ENCODE measurements at regions not wholly inside any gene's neighbourhood (a gene's known extent, or its start where the extent isn't known, plus 50 kb on each side); places are given as distances from the start of the nearest gene placed in this dataset.
"Not testable (repeated sequence)": the region's sequence is repeated elsewhere in the genome, so short reads cannot be mapped to it uniquely, and the experiment has no call there.

- DNase-seq, result no peak
Observed at GRCh38 chr17:13788385-13788784, 186.7 kb upstream of the HS3ST3A1 start.

- no peak for DNase-seq
Observed at GRCh38 chr17:13792314-13792713, 190.6 kb upstream of the HS3ST3A1 start.

- no peak for DNase-seq
Observed at GRCh38 chr17:13793951-13794350, 192.2 kb upstream of the HS3ST3A1 start.

GRCh38 chr17:13797863-13798262 lies 196.1 kb upstream of the HS3ST3A1 start:
- DNase-seq, result no peak

GRCh38 chr17:13806092-13806491 lies 204.4 kb upstream of the HS3ST3A1 start:
- no peak for DNase-seq

GRCh38 chr17:13807103-13807502 lies 205.4 kb upstream of the HS3ST3A1 start:
- DNase-seq, result no peak

- DNase-seq, result no peak
Observed at GRCh38 chr17:13812350-13812749, 210.6 kb upstream of the HS3ST3A1 start.

- no peak for DNase-seq
Observed at GRCh38 chr17:13813347-13814240, 211.9 kb upstream of the HS3ST3A1 start.

GRCh38 chr17:13822700-13823099 lies 221.0 kb upstream of the HS3ST3A1 start:
- no peak for DNase-seq

GRCh38 chr17:13825526-13826040 lies 223.9 kb upstream of the HS3ST3A1 start:
- DNase-seq, result no peak

GRCh38 chr17:13827118-13827517 lies 225.4 kb upstream of the HS3ST3A1 start:
- no peak for DNase-seq

GRCh38 chr17:13833921-13834320 lies 232.2 kb upstream of the HS3ST3A1 start:
- no peak for DNase-seq

GRCh38 chr17:13835151-13835550 lies 233.4 kb upstream of the HS3ST3A1 start:
- DNase-seq, result no peak

GRCh38 chr17:13837417-13837816 lies 231.9 kb upstream of the COX10 start:
- no peak for DNase-seq

- DNase-seq, result no peak
Observed at GRCh38 chr17:13840254-13840653, 229.1 kb upstream of the COX10 start.

- DNase-seq, result no peak
Observed at GRCh38 chr17:13843862-13844635, 225.3 kb upstream of the COX10 start.

- DNase-seq, result no peak
Observed at GRCh38 chr17:13851889-13852288, 217.4 kb upstream of the COX10 start.

- DNase-seq, result not testable (repeated sequence)
Observed at GRCh38 chr17:13855730-13856129, 213.6 kb upstream of the COX10 start.

- no peak for DNase-seq
Observed at GRCh38 chr17:13862346-13862745, 207.0 kb upstream of the COX10 start.

- DNase-seq, result no peak
Observed at GRCh38 chr17:13863436-13863835, 205.9 kb upstream of the COX10 start.

GRCh38 chr17:13864521-13864920 lies 204.8 kb upstream of the COX10 start:
- no peak for DNase-seq

- no peak for DNase-seq
Observed at GRCh38 chr17:13865650-13866049, 203.7 kb upstream of the COX10 start.

GRCh38 chr17:13869331-13869940 lies 199.9 kb upstream of the COX10 start:
- no peak for DNase-seq

Data from CD4-positive, alpha-beta T cell treated with Interleukin-15 for 1 hour (primary cell).